ENCODE measurements at regions not wholly inside any gene's neighbourhood (a gene's known extent, or its start where the extent isn't known, plus 50 kb on each side); places are given as distances from the start of the nearest gene placed in this dataset.

DNA sequence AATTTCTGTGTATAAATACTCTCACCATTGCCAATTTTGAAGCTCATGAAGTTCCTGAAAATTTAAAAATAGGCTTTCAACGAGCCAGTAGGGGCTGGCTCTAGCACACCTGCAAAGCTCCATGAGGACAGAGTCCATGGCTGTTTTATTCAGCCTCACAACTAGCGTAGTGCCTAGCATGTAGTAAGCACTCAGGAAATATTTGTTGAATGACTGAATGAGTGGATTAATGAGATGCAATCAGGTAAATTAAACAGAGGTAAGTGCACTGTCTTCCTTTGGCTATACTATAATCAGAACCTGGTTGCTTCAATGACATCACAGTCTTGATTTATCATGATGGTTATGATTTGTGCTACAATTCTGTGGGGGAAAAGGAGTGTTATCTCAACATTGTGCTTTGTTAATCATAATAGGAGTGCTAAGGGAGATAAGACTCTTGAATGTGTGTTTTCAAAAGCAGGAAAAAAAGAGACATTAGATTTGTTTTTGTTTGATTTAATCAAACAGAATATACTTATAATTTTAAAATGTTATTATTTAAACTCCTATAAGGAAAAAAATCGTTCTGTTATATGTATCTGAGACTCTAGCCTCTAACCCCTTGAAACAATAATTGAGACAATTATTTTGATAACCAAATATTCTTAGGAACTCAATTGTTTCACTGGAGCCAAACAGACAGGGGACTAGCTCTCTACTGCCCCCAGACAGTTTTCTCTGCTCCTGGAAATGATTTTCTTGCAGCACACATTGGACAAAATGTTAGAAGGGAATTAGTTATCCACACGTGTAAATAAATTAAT lies 171.7 kb upstream of the ATP11B start:
- Histone ChIP-seq H3K27me3 (ENCODE audit: control insufficient read depth, insufficient read depth, low read length) (no peaks in the 10 kb centered on the region), H3K9ac (ENCODE audit: low read length in 3 of 3) (no peak overlapping the region), H3K4me1 (ENCODE audit: control insufficient read depth in 2 of 3, insufficient read depth in 2 of 3, low read depth in 1 of 3, low read length in 3 of 3) (peaks cover 0 to 2% (median 0%) of the 10 kb centered on the region in 3 donors), H3K9me3 (ENCODE audit: control insufficient read depth in 2 of 3, insufficient read depth in 1 of 3, low read length in 3 of 3) (no peaks in the 10 kb centered on the region), H3K4me3 (ENCODE audit: low read length in 3 of 3) (no peak overlapping the region), H3K27ac (ENCODE audit: low read depth in 2 of 2, low read length in 2 of 2) (no peak overlapping the region), H3K36me3 (ENCODE audit: control insufficient read depth in 2 of 3, insufficient read depth in 3 of 3, low read length in 3 of 3) (no peaks in the 10 kb centered on the region)
- FAIRE-seq (no peak), DNase-seq (peak in 1 of 5 donors; percentile 9)
- intact Hi-C loops (cut with DNase I): no loop called here
- no peak for TF ChIP-seq CTCF (IDR thresholded peaks at IDR 0.05; ENCODE audit: borderline replicate concordance, extremely low read depth, insufficient read depth)

- H3K27me3 ChIP-seq (ENCODE audit: control insufficient read depth, insufficient read depth, low read length): no peaks in the 10 kb centered on the region
- TF ChIP-seq CTCF (IDR thresholded peaks at IDR 0.05; ENCODE audit: borderline replicate concordance, extremely low read depth, insufficient read depth): no peak
- no peak overlapping the region for H3K27ac ChIP-seq (ENCODE audit: low read depth in 2 of 2, low read length in 2 of 2)
- no peak overlapping the region for H3K4me3 ChIP-seq (ENCODE audit: low read length in 3 of 3)
- no peaks in the 10 kb centered on the region for H3K9me3 ChIP-seq (ENCODE audit: control insufficient read depth in 2 of 3, insufficient read depth in 1 of 3, low read length in 3 of 3)
- H3K36me3 ChIP-seq (ENCODE audit: control insufficient read depth in 2 of 3, insufficient read depth in 3 of 3, low read length in 3 of 3): no peaks in the 10 kb centered on the region
- DNase-seq (no peak), FAIRE-seq (no peak)
- peaks cover 0 to 2% (median 0%) of the 10 kb centered on the region in 3 donors for H3K4me1 ChIP-seq (ENCODE audit: control insufficient read depth in 2 of 3, insufficient read depth in 2 of 3, low read depth in 1 of 3, low read length in 3 of 3)
- intact Hi-C loops (cut with DNase I): no loop called here
- no peak overlapping the region for H3K9ac ChIP-seq (ENCODE audit: low read length in 3 of 3)
These were observed 171.1 kb upstream of the ATP11B start for GRCh38 chr3:182622241-182622545.

- FAIRE-seq (no peak), DNase-seq (no peak)
- intact Hi-C loops (cut with DNase I): no loop called here
- no peaks in the 10 kb centered on the region for H3K9me3 ChIP-seq (ENCODE audit: control insufficient read depth in 2 of 3, insufficient read depth in 1 of 3, low read length in 3 of 3)
- no peak overlapping the region for H3K27ac ChIP-seq (ENCODE audit: low read depth in 2 of 2, low read length in 2 of 2)
- no peaks in the 10 kb centered on the region for H3K4me1 ChIP-seq (ENCODE audit: control insufficient read depth in 2 of 3, insufficient read depth in 2 of 3, low read depth in 1 of 3, low read length in 3 of 3)
- no peaks in the 10 kb centered on the region for H3K27me3 ChIP-seq (ENCODE audit: control insufficient read depth, insufficient read depth, low read length)
- H3K4me3 ChIP-seq (ENCODE audit: low read length in 3 of 3): no peak overlapping the region
- no peak overlapping the region for H3K9ac ChIP-seq (ENCODE audit: low read length in 3 of 3)
- H3K36me3 ChIP-seq (ENCODE audit: control insufficient read depth in 2 of 3, insufficient read depth in 3 of 3, low read length in 3 of 3): no peaks in the 10 kb centered on the region
- TF ChIP-seq CTCF (IDR thresholded peaks at IDR 0.05; ENCODE audit: borderline replicate concordance, extremely low read depth, insufficient read depth): no peak
These were observed 166.5 kb upstream of the ATP11B start for GRCh38 chr3:182626484-182627467.

All from kidney (tissue), 13 donors.